ENCODE measurements at regions not wholly inside any gene's neighbourhood (a gene's known extent, or its start where the extent isn't known, plus 50 kb on each side); places are given as distances from the start of the nearest gene placed in this dataset.

- no peak for DNase-seq (ENCODE audit: low read depth)
Observed at GRCh38 chr22:48752451-48753380, 1075.0 kb downstream of the BRD1 start.

- DNase-seq (ENCODE audit: low read depth): no peak
Observed at GRCh38 chr22:48751539-48752437, 1075.9 kb downstream of the BRD1 start.

- no peak for DNase-seq (ENCODE audit: low read depth)
Observed at GRCh38 chr22:48750826-48751440, 1076.7 kb downstream of the BRD1 start.

GRCh38 chr22:48750282-48750681, 1077.4 kb downstream of the BRD1 start:
- DNase-seq (ENCODE audit: low read depth): no peak

GRCh38 chr22:48749555-48750227, 1078.0 kb downstream of the BRD1 start:
- DNase-seq (ENCODE audit: low read depth): no peak

GRCh38 chr22:48748860-48749554, 1078.7 kb downstream of the BRD1 start:
- DNase-seq (ENCODE audit: low read depth): no peak

GRCh38 chr22:48748113-48748859, 1079.4 kb downstream of the BRD1 start:
- DNase-seq (ENCODE audit: low read depth): no peak

GRCh38 chr22:48746789-48747425, 1080.8 kb downstream of the BRD1 start:
- DNase-seq (ENCODE audit: low read depth): no peak

- DNase-seq (ENCODE audit: low read depth): no peak
Observed at GRCh38 chr22:48745842-48746788, 1081.6 kb downstream of the BRD1 start.

- DNase-seq (ENCODE audit: low read depth): no peak
Observed at GRCh38 chr22:48744967-48745841, 1082.5 kb downstream of the BRD1 start.

GRCh38 chr22:48744283-48744641, 1083.4 kb downstream of the BRD1 start:
- DNase-seq (ENCODE audit: low read depth): no peak

GRCh38 chr22:48743601-48744282, 1083.9 kb downstream of the BRD1 start:
- DNase-seq (ENCODE audit: low read depth): no peak

- no peak for DNase-seq (ENCODE audit: low read depth)
Observed at GRCh38 chr22:48742556-48743343, 1084.9 kb downstream of the BRD1 start.

GRCh38 chr22:48742191-48742555, 1085.5 kb downstream of the BRD1 start:
- DNase-seq (ENCODE audit: low read depth): no peak

GRCh38 chr22:48741540-48741939, 1086.1 kb downstream of the BRD1 start:
- no peak for DNase-seq (ENCODE audit: low read depth)
